ENCODE measurements at regions not wholly inside any gene's neighbourhood (a gene's known extent, or its start where the extent isn't known, plus 50 kb on each side); places are given as distances from the start of the nearest gene placed in this dataset.
A peak's percentile ranks its signal among the peaks of the same experiment; 100 is the strongest.

DNA sequence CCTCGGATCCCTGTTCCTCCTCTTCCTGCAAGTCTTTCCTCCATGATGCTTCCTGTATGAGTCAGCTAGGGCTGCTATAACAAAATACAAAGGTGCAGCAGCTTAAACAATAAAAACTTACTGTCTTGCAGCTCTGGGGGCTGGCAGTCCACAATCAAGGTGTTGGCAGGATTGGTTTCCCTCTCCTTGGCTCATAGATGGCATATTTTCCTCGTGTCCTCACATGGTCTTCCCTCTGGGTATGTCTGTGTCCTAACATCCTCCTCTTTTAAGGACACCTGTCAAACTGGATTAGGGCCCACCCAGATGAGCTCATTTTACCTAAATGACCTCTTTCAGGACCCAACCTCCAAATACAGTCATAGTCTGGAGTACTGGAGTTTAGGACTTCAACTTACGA is 117.5 kb downstream of the MED10 start:
- Histone ChIP-seq H3K4me1 (no peaks in the 10 kb centered on the region), H3K9me3 (no peaks in the 10 kb centered on the region), H3K27ac (peak overlapping the region; percentile 5 to 43), H3K4me3 (peak overlapping the region in 1 of 3 donors; percentile 3), H3K27me3 (no peaks in the 10 kb centered on the region), H3K36me3 (no peaks in the 10 kb centered on the region)
- no peak for DNase-seq (ENCODE audit: low spot score in 2 of 2)
- intact Hi-C loops (cut with DNase I; ENCODE audit: low total_unique reads) = no loop called here
- TF ChIP-seq POLR2AphosphoS5 (IDR thresholded peaks at IDR 0.05) (no peak), POLR2A (IDR thresholded peaks at IDR 0.05) (no peak)
- TF ChIP-seq, protein P1, sequence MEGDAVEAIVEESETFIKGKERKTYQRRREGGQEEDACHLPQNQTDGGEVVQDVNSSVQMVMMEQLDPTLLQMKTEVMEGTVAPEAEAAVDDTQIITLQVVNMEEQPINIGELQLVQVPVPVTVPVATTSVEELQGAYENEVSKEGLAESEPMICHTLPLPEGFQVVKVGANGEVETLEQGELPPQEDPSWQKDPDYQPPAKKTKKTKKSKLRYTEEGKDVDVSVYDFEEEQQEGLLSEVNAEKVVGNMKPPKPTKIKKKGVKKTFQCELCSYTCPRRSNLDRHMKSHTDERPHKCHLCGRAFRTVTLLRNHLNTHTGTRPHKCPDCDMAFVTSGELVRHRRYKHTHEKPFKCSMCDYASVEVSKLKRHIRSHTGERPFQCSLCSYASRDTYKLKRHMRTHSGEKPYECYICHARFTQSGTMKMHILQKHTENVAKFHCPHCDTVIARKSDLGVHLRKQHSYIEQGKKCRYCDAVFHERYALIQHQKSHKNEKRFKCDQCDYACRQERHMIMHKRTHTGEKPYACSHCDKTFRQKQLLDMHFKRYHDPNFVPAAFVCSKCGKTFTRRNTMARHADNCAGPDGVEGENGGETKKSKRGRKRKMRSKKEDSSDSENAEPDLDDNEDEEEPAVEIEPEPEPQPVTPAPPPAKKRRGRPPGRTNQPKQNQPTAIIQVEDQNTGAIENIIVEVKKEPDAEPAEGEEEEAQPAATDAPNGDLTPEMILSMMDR (IDR thresholded peaks at IDR 0.05) = no peak

DNA sequence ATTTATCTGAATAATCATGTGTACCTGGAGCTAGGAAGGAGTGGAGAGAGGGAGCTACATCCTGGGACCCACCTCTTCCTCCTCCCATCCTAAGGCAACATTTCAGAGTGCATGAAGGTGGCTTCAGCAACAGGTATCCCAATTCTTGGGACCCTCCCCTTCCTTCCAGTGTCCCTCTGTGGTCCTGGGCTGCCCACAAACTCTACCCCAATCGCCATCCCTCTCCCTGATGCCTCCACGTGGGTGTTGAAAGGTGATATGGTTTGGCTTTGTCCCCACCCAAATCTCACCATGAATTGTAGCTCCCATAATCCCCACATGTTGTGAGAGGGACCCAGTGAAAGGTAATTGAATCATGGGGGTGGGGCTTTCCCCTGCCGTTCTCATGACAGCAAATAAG is 121.4 kb downstream of the MED10 start:
- intact Hi-C loops (cut with DNase I; ENCODE audit: low total_unique reads) = no loop called here
- H3K4me3 ChIP-seq = no peak overlapping the region
- no peaks in the 10 kb centered on the region for H3K4me1 ChIP-seq
- no peak for DNase-seq (ENCODE audit: low spot score in 2 of 2)
- H3K27ac ChIP-seq = no peak overlapping the region
- TF ChIP-seq POLR2A (IDR thresholded peaks at IDR 0.05) (no peak), POLR2AphosphoS5 (IDR thresholded peaks at IDR 0.05) (no peak)
- TF ChIP-seq, protein P1 (IDR thresholded peaks at IDR 0.05) = no peak
- no peaks in the 10 kb centered on the region for H3K9me3 ChIP-seq
- H3K27me3 ChIP-seq = no peaks in the 10 kb centered on the region
- no peaks in the 10 kb centered on the region for H3K36me3 ChIP-seq

DNA sequence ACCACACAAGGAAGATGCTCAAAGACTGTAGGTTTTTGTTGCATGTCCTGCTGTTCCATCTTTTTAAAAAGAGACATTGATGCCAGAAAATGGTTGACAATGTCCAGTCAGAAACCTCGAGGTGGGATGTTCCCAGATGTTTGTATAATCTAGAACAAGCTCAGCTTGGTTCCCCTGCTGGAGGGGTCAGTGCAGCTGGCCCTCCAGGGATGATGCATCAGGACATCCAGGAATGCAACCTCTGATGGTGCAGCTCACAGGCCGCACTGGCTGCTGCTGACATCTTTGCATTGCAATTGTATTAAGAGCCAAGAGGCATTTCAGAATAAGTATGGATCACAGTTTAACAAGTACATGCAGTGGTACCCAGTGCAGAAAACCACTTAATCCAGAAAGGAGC is 122.4 kb downstream of the MED10 start:
- no peaks in the 10 kb centered on the region for H3K36me3 ChIP-seq
- H3K4me1 ChIP-seq = no peaks in the 10 kb centered on the region
- intact Hi-C loops (cut with DNase I; ENCODE audit: low total_unique reads) = no loop called here
- TF ChIP-seq POLR2AphosphoS5 (IDR thresholded peaks at IDR 0.05) (no peak), POLR2A (IDR thresholded peaks at IDR 0.05) (no peak)
- TF ChIP-seq, protein P1 (IDR thresholded peaks at IDR 0.05) = no peak
- H3K27me3 ChIP-seq = no peaks in the 10 kb centered on the region
- H3K9me3 ChIP-seq = no peaks in the 10 kb centered on the region
- H3K27ac ChIP-seq = no peak overlapping the region
- no peak overlapping the region for H3K4me3 ChIP-seq
- no peak for DNase-seq (ENCODE audit: low spot score in 2 of 2)

DNA sequence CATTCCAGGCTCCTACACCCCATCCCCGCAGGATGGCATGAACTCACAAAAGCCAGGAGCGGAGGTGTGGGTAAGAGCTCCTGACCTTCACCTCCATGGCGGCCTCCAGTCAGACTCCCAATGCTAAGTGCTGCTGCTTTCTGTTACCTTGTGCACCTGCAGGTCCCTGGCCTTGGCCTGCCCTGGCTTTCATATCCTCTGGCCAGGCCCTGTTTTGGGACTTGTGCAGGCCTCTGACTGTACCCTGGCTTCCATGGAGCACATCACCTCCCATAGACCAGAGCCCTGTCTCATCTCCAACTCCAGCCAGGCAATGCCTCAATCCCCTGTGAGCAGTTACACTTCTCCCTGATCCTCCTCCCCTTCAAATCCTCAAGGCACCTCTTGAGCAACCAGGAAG is 124.5 kb downstream of the MED10 start:
- TF ChIP-seq POLR2A (IDR thresholded peaks at IDR 0.05) (no peak), POLR2AphosphoS5 (IDR thresholded peaks at IDR 0.05) (no peak)
- TF ChIP-seq, protein P1 (IDR thresholded peaks at IDR 0.05) = no peak
- Histone ChIP-seq H3K27ac (no peak overlapping the region), H3K4me1 (no peaks in the 10 kb centered on the region), H3K9me3 (no peaks in the 10 kb centered on the region), H3K36me3 (no peaks in the 10 kb centered on the region), H3K4me3 (no peak overlapping the region), H3K27me3 (no peaks in the 10 kb centered on the region)
- intact Hi-C loops (cut with DNase I; ENCODE audit: low total_unique reads) = no loop called here
- DNase-seq (ENCODE audit: low spot score in 2 of 2) = no peak

DNA sequence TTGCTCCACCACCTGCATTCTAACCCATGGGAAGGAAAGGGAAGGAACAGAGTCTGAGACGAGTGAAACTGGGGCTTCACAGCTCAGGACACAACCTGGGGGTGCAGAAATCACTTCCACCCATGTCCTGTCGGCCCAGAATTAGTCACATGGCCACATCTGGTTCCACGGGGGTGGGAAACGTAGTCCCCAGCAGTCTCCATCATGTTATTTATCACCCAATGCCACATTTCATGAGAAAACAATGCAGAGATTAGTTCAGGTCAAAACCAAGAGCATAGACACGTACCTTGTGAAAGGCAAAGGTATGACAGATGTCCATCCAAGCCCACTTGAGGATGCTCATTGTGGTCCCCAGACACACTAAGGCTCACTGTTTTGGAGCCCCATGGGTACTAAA is 125.1 kb downstream of the MED10 start:
- Histone ChIP-seq H3K4me3 (no peak overlapping the region), H3K9me3 (no peaks in the 10 kb centered on the region), H3K27ac (no peak overlapping the region), H3K36me3 (no peaks in the 10 kb centered on the region), H3K4me1 (no peaks in the 10 kb centered on the region), H3K27me3 (no peaks in the 10 kb centered on the region)
- DNase-seq (ENCODE audit: low spot score in 2 of 2) = no peak
- intact Hi-C loops (cut with DNase I; ENCODE audit: low total_unique reads) = no loop called here
- TF ChIP-seq POLR2AphosphoS5 (IDR thresholded peaks at IDR 0.05) (no peak), POLR2A (IDR thresholded peaks at IDR 0.05) (no peak)
- TF ChIP-seq, protein P1 (IDR thresholded peaks at IDR 0.05) = no peak

Data from breast epithelium (tissue), 4 donors.